CD4-positive, alpha-beta T cell treated with Interleukin-4 for 4 hours (primary cell): ENCODE measurements at regions not wholly inside any gene's neighbourhood (a gene's known extent, or its start where the extent isn't known, plus 50 kb on each side); places are given as distances from the start of the nearest gene placed in this dataset.
"Not testable (repeated sequence)": the region's sequence is repeated elsewhere in the genome, so short reads cannot be mapped to it uniquely, and the experiment has no call there.

Experiments used
- DNase-seq: peaks from one replicate; pipeline ENCODE4 v3.0.0-alpha.2; 2020

- no peak for DNase-seq
Observed at GRCh38 chr7:119643558-119643957, 629.4 kb upstream of the KCND2 start.

- DNase-seq = no peak
Observed at GRCh38 chr7:119647286-119647685, 625.7 kb upstream of the KCND2 start.

GRCh38 chr7:119648752-119649151, 624.2 kb upstream of the KCND2 start:
- DNase-seq = not testable (repeated sequence)

GRCh38 chr7:119660080-119660479, 612.9 kb upstream of the KCND2 start:
- no peak for DNase-seq

- DNase-seq = no peak
Observed at GRCh38 chr7:119664601-119665000, 608.4 kb upstream of the KCND2 start.

- no peak for DNase-seq
Observed at GRCh38 chr7:119665796-119666195, 607.2 kb upstream of the KCND2 start.

- no peak for DNase-seq
Observed at GRCh38 chr7:119681336-119681735, 591.6 kb upstream of the KCND2 start.

- no peak for DNase-seq
Observed at GRCh38 chr7:119684763-119685162, 588.2 kb upstream of the KCND2 start.

GRCh38 chr7:119685906-119686305, 587.1 kb upstream of the KCND2 start:
- no peak for DNase-seq

GRCh38 chr7:119688831-119689230, 584.1 kb upstream of the KCND2 start:
- no peak for DNase-seq

- DNase-seq = no peak
Observed at GRCh38 chr7:119692541-119692940, 580.4 kb upstream of the KCND2 start.

GRCh38 chr7:119694506-119694905, 578.5 kb upstream of the KCND2 start:
- no peak for DNase-seq

- DNase-seq = no peak
Observed at GRCh38 chr7:119696336-119696735, 576.6 kb upstream of the KCND2 start.

- no peak for DNase-seq
Observed at GRCh38 chr7:119703895-119704294, 569.1 kb upstream of the KCND2 start.

- no peak for DNase-seq
Observed at GRCh38 chr7:119706608-119707007, 566.4 kb upstream of the KCND2 start.

GRCh38 chr7:119708891-119709290, 564.1 kb upstream of the KCND2 start:
- no peak for DNase-seq

GRCh38 chr7:119711104-119711503, 561.9 kb upstream of the KCND2 start:
- DNase-seq = no peak

GRCh38 chr7:119712886-119713462, 560.0 kb upstream of the KCND2 start:
- DNase-seq = no peak

- DNase-seq = no peak
Observed at GRCh38 chr7:119713606-119714005, 559.4 kb upstream of the KCND2 start.

- no peak for DNase-seq
Observed at GRCh38 chr7:119720541-119720940, 552.4 kb upstream of the KCND2 start.

GRCh38 chr7:119724041-119724792, 548.8 kb upstream of the KCND2 start:
- no peak for DNase-seq

- no peak for DNase-seq
Observed at GRCh38 chr7:119733127-119733879, 539.7 kb upstream of the KCND2 start.

- no peak for DNase-seq
Observed at GRCh38 chr7:119737390-119737789, 535.6 kb upstream of the KCND2 start.

- not testable (repeated sequence) for DNase-seq
Observed at GRCh38 chr7:119745280-119745679, 527.7 kb upstream of the KCND2 start.
